WTC11 (cell line): ENCODE measurements at regions not wholly inside any gene's neighbourhood (a gene's known extent, or its start where the extent isn't known, plus 50 kb on each side); places are given as distances from the start of the nearest gene placed in this dataset.

Source experiments
- ATAC-seq: fragments of 200-7000 bp; cut with Tn5 transposase; 2 replicates; pipeline ENCODE4 v1.10.0; 2021; ENCODE audit warnings: mild to moderate bottlenecking, moderate library complexity
- CTCF ChIA-PET: fragments of 300-600 bp; sonication (Branson Sonifier 250); formaldehyde crosslinking; loops from one replicate; lab custom pipeline; 2021; ENCODE audit warnings: antibody characterized with exemption; lab: Charles Lee
- POLR2A ChIA-PET: fragments of 350-600 bp; sonication (Branson Sonifier 250); formaldehyde crosslinking; loops from one replicate; lab custom pipeline; 2021; ENCODE audit warnings: antibody characterized with exemption; lab: Charles Lee
- DNase-seq: peaks from one replicate; pipeline ENCODE4 v3.0.0; 2021; ENCODE audit warnings: low spot score
- H3K27ac Mint-ChIP-seq: 2 replicates; pipeline ENCODE4 v1.8.0; 2021; ENCODE audit warnings: mixed read lengths
- H3K27me3 Mint-ChIP-seq: 2 replicates; pipeline ENCODE4 v1.8.0; 2021; ENCODE audit warnings: low read depth, mild to moderate bottlenecking, moderate library complexity, mixed read lengths
- H3K36me3 Mint-ChIP-seq: 2 replicates; pipeline ENCODE4 v1.8.0; 2021; ENCODE audit warnings: mixed read lengths
- H3K4me1 Mint-ChIP-seq: 2 replicates; pipeline ENCODE4 v1.8.0; 2022; ENCODE audit warnings: mixed read lengths
- H3K4me3 Mint-ChIP-seq: 2 replicates; pipeline ENCODE4 v1.8.0; 2021; ENCODE audit warnings: mild to moderate bottlenecking, moderate library complexity, mixed read lengths
- H3K9me3 Mint-ChIP-seq: 2 replicates; pipeline ENCODE4 v1.8.0; 2021; ENCODE audit warnings: mixed read lengths
- CBFB ChIP-seq: sonication (generic); formaldehyde crosslinking; IDR thresholded peaks from 2 replicates; pipeline ENCODE4 v1.8.1; 2022; ENCODE audit warnings: mild to moderate bottlenecking, low read depth, missing genetic modification reagents
- E2F4 ChIP-seq: sonication (generic); formaldehyde crosslinking; IDR thresholded peaks from 2 replicates; pipeline ENCODE4 v1.8.1; 2022; ENCODE audit warnings: low read depth, mild to moderate bottlenecking, moderate library complexity, missing genetic modification reagents, borderline replicate concordance
- ELF4 ChIP-seq: sonication (generic); formaldehyde crosslinking; IDR thresholded peaks from 2 replicates; pipeline ENCODE4 v1.8.1; 2022; ENCODE audit warnings: low read depth, mild to moderate bottlenecking, moderate library complexity, missing genetic modification reagents
- GTF2I ChIP-seq: fragments of 250-450 bp; sonication (Bioruptor Pico); conservative IDR thresholded peaks from 2 replicates; pipeline ENCODE4 v1.4.0; 2021; ENCODE audit warnings: mild to moderate bottlenecking
- IRF2 ChIP-seq: sonication (generic); formaldehyde crosslinking; IDR thresholded peaks from 2 replicates; pipeline ENCODE4 v1.8.0; 2022; ENCODE audit warnings: low read depth, missing genetic modification reagents, borderline replicate concordance
- JAZF1 ChIP-seq: fragments of 250-450 bp; sonication (Bioruptor Pico); IDR thresholded peaks from 2 replicates; pipeline ENCODE4 v1.9.0; 2021; ENCODE audit warnings: moderate library complexity, mild to moderate bottlenecking, inconsistent platforms
- PREB ChIP-seq: sonication (generic); formaldehyde crosslinking; IDR thresholded peaks from 2 replicates; pipeline ENCODE4 v1.8.1; 2022; ENCODE audit warnings: mild to moderate bottlenecking, missing genetic modification reagents, moderate library complexity, borderline replicate concordance
- RELA ChIP-seq: sonication (generic); formaldehyde crosslinking; IDR thresholded peaks from 2 replicates; pipeline ENCODE4 v1.8.1; 2022; ENCODE audit warnings: missing genetic modification reagents, mild to moderate bottlenecking, borderline replicate concordance
- SMAD4 ChIP-seq: sonication (generic); formaldehyde crosslinking; IDR thresholded peaks from 2 replicates; pipeline ENCODE4 v1.8.0; 2022; ENCODE audit warnings: mild to moderate bottlenecking, missing genetic modification reagents
- SP1 ChIP-seq: sonication (generic); formaldehyde crosslinking; conservative IDR thresholded peaks from 2 replicates; pipeline ENCODE4 v1.8.1; 2022; ENCODE audit warnings: missing genetic modification reagents
- TCF7 ChIP-seq: sonication (generic); formaldehyde crosslinking; IDR thresholded peaks from 2 replicates; pipeline ENCODE4 v1.8.0; 2022; ENCODE audit warnings: mild to moderate bottlenecking, low read depth, missing genetic modification reagents, moderate library complexity
- TEAD4 ChIP-seq: sonication (generic); formaldehyde crosslinking; IDR thresholded peaks from 2 replicates; pipeline ENCODE4 v1.8.0; 2022; ENCODE audit warnings: mild to moderate bottlenecking, missing genetic modification reagents
- ZBTB43 ChIP-seq: sonication (generic); formaldehyde crosslinking; IDR thresholded peaks from 2 replicates; pipeline ENCODE4 v1.8.1; 2023; ENCODE audit warnings: mild to moderate bottlenecking, missing genetic modification reagents
- ZMAT4 ChIP-seq: fragments of 250-450 bp; sonication (Bioruptor Pico); IDR thresholded peaks from 2 replicates; pipeline ENCODE4 v1.9.0; 2021; ENCODE audit warnings: mild to moderate bottlenecking
- ZNF121 ChIP-seq: sonication (generic); formaldehyde crosslinking; IDR thresholded peaks from 2 replicates; pipeline ENCODE4 v1.8.0; 2023; ENCODE audit warnings: missing genetic modification reagents
- ZNF263 ChIP-seq: sonication (generic); formaldehyde crosslinking; IDR thresholded peaks from 2 replicates; pipeline ENCODE4 v1.8.1; 2022; ENCODE audit warnings: low read depth, mild to moderate bottlenecking, moderate library complexity, missing genetic modification reagents
- ZNF281 ChIP-seq: sonication (generic); formaldehyde crosslinking; IDR thresholded peaks from 2 replicates; pipeline ENCODE4 v1.8.0; 2023; ENCODE audit warnings: mild to moderate bottlenecking, missing genetic modification reagents
- ZNF396 ChIP-seq: fragments of 250-450 bp; sonication (Bioruptor Pico); IDR thresholded peaks from 2 replicates; pipeline ENCODE4 v1.8.0; 2021; ENCODE audit warnings: mild to moderate bottlenecking, moderate library complexity, borderline replicate concordance
- TF ChIP-seq, protein P1 (sequence below): fragments of 250-450 bp; sonication (Bioruptor Pico); IDR thresholded peaks from 2 replicates; pipeline ENCODE4 v1.9.0; 2021; ENCODE audit warnings: moderate library complexity, mild to moderate bottlenecking, inconsistent platforms, borderline replicate concordance
- TF ChIP-seq, protein P2 (sequence below): sonication (generic); formaldehyde crosslinking; IDR thresholded peaks from 2 replicates; pipeline ENCODE4 v1.8.0; 2022; ENCODE audit warnings: missing genetic modification reagents
- TF ChIP-seq, protein P3 (sequence below): sonication (generic); formaldehyde crosslinking; conservative IDR thresholded peaks from 2 replicates; pipeline ENCODE4 v1.8.1; 2023; ENCODE audit warnings: mild to moderate bottlenecking, low read depth, missing genetic modification reagents, moderate library complexity

DNA sequence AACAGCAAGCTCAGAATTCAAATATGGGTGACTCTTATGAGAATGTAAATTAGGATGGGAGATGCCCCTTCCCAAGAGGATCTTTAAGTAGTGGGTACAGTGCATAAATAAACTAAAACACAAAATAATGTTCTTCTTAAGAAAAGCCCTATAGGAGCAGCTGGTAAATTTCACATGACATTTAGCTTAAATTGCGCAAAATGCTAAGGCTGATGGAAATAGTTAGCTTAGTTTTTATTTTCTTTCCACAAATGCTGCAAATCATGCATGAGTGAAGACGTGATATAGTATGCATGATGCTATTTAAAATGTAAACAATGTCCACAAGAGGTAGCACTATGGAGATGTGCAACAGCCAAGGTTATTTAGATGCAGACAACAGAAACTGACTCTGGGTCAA lies 328.1 kb downstream of the ATP23 start (continued):
- TF ChIP-seq ZBTB43 (CRISPR knock-in tag) (no peak), ZNF121 (CRISPR knock-in tag) (no peak), JAZF1 (CRISPR knock-in tag) (no peak)

- TF ChIP-seq, protein P1, sequence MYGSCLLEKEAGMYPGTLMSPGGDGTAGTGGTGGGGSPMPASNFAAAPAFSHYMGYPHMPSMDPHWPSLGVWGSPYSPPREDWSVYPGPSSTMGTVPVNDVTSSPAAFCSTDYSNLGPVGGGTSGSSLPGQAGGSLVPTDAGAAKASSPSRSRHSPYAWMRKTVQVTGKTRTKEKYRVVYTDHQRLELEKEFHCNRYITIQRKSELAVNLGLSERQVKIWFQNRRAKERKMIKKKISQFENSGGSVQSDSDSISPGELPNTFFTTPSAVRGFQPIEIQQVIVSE (CRISPR knock-in tag) = no peak
- TF ChIP-seq ZNF396 = no peak
- TF ChIP-seq IRF2 (CRISPR knock-in tag) = no peak
- no peak for TF ChIP-seq ZNF281
- no peak for TF ChIP-seq E2F4
- no peak for TF ChIP-seq SMAD4 (CRISPR knock-in tag)
- TF ChIP-seq, protein P2, sequence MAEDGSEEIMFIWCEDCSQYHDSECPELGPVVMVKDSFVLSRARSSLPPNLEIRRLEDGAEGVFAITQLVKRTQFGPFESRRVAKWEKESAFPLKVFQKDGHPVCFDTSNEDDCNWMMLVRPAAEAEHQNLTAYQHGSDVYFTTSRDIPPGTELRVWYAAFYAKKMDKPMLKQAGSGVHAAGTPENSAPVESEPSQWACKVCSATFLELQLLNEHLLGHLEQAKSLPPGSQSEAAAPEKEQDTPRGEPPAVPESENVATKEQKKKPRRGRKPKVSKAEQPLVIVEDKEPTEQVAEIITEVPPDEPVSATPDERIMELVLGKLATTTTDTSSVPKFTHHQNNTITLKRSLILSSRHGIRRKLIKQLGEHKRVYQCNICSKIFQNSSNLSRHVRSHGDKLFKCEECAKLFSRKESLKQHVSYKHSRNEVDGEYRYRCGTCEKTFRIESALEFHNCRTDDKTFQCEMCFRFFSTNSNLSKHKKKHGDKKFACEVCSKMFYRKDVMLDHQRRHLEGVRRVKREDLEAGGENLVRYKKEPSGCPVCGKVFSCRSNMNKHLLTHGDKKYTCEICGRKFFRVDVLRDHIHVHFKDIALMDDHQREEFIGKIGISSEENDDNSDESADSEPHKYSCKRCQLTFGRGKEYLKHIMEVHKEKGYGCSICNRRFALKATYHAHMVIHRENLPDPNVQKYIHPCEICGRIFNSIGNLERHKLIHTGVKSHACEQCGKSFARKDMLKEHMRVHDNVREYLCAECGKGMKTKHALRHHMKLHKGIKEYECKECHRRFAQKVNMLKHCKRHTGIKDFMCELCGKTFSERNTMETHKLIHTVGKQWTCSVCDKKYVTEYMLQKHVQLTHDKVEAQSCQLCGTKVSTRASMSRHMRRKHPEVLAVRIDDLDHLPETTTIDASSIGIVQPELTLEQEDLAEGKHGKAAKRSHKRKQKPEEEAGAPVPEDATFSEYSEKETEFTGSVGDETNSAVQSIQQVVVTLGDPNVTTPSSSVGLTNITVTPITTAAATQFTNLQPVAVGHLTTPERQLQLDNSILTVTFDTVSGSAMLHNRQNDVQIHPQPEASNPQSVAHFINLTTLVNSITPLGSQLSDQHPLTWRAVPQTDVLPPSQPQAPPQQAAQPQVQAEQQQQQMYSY (CRISPR knock-in tag) = no peak
- TF ChIP-seq, protein P3, sequence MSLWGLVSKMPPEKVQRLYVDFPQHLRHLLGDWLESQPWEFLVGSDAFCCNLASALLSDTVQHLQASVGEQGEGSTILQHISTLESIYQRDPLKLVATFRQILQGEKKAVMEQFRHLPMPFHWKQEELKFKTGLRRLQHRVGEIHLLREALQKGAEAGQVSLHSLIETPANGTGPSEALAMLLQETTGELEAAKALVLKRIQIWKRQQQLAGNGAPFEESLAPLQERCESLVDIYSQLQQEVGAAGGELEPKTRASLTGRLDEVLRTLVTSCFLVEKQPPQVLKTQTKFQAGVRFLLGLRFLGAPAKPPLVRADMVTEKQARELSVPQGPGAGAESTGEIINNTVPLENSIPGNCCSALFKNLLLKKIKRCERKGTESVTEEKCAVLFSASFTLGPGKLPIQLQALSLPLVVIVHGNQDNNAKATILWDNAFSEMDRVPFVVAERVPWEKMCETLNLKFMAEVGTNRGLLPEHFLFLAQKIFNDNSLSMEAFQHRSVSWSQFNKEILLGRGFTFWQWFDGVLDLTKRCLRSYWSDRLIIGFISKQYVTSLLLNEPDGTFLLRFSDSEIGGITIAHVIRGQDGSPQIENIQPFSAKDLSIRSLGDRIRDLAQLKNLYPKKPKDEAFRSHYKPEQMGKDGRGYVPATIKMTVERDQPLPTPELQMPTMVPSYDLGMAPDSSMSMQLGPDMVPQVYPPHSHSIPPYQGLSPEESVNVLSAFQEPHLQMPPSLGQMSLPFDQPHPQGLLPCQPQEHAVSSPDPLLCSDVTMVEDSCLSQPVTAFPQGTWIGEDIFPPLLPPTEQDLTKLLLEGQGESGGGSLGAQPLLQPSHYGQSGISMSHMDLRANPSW (CRISPR knock-in tag) = no peak
- no peak for TF ChIP-seq SP1
- no peak for TF ChIP-seq GTF2I (CRISPR knock-in tag)
- TF ChIP-seq CBFB (CRISPR knock-in tag) = no peak
- no peak for TF ChIP-seq ZMAT4 (CRISPR knock-in tag)
- TF ChIP-seq ZNF263 (CRISPR knock-in tag) = no peak
- TF ChIP-seq ELF4 (CRISPR knock-in tag) = no peak
- no peak for TF ChIP-seq TEAD4 (CRISPR knock-in tag)
- no peak for TF ChIP-seq TCF7 (CRISPR knock-in tag)
- no peak for TF ChIP-seq RELA (CRISPR knock-in tag)
- no peak for TF ChIP-seq PREB
- ChIA-PET POLR2A (no interaction called here), CTCF (interaction anchor here (0.6 kb wide), 1 partner anchor 1058 kb away, joined by 3 read pairs; no protein-coding TSS in a partner anchor)
- ATAC-seq (no peak), DNase-seq (no peak)
- Mint-ChIP-seq H3K27me3 (no peaks in the 10 kb centered on the region; the same call in 1 of the 2 replicates), H3K4me3 (no peak overlapping the region), H3K36me3 (peaks cover 9% of the 10 kb centered on the region), H3K27ac (no peak overlapping the region), H3K4me1 (no peaks in the 10 kb centered on the region), H3K9me3 (peaks cover 20% of the 10 kb centered on the region)
Observed at GRCh38 chr12:58270966-58271705, 329.8 kb downstream of the ATP23 start.
